ENCODE measurements at regions not wholly inside any gene's neighbourhood (a gene's known extent, or its start where the extent isn't known, plus 50 kb on each side); places are given as distances from the start of the nearest gene placed in this dataset.
"Not testable (repeated sequence)": the region's sequence is repeated elsewhere in the genome, so short reads cannot be mapped to it uniquely, and the experiment has no call there.

DNA sequence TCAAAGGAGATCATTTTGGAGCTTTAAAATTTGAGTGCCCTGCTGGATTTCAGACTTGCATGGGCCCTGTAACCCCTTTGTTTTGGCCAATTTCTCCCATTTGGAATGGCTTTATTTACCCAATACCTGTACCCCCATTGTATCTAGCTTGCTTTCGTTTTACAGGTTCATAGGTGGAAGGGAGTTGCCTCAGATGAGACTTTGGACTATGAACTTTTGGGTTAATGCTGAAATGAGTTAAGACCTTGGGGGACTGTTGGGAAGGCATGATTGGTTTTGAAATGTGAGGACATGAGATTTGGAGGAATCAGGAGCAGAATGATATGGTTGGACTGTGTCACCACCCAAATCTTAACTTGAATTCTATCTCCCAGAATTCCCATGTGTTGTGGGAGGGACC lies 250.6 kb downstream of the MFSD1 start:
- DNase-seq = not testable (repeated sequence)

DNA sequence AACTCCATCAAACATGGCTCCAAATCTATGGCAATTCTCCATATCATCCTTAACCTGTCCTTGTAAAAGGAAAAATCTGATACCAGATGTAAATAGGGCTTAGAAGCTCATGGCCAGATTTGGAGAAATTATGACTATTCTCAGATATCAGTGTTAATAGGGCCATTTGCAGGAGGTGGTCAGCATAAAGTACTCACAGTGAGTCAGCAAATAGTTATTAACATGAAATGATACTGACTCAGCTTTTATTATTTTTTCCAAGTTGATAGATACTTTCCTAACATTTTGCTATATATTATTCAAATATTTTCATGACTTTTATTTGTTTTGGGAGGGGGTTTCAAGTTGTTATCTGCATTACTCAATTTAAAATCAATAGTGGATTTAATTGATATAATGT lies 255.8 kb downstream of the MFSD1 start:
- DNase-seq = no peak

DNA sequence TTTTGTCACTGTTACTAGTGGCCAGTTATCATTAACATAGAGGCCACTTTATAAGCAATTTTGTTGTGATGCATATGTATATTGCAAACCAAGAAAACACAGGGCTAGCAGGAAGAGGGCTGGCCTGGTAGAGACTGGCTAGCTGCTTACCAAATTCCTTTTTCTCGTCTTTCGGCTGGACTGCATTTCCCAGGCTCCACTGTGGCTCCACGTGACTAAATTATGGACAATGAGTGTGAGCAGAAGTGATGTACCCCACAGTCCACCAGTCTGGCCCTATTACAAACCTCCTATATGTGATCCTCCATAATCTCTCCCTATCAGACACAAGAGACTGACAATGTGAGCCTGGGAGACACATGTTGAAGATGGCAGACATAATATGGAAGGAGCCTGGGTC lies 257.0 kb downstream of the MFSD1 start:
- DNase-seq = no peak

DNA sequence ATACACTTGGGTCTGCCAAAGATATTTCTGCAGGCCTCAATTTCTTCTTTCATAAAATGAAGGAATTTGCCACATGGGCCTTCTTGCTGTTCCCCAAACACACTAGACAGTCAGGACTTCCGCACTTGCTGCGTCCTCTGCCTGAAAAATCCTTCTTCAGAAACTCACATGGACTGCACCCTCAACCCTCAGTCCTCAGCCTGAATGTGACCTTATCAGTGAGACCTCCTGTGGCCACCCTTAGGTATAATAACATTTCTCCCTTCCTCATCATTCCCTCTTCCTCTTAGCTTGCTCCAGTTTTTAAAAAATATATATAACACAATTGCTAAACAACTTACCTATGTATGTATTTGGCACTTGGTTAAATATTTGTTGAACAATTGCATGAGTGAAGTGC lies 257.5 kb downstream of the MFSD1 start:
- DNase-seq = no peak

DNA sequence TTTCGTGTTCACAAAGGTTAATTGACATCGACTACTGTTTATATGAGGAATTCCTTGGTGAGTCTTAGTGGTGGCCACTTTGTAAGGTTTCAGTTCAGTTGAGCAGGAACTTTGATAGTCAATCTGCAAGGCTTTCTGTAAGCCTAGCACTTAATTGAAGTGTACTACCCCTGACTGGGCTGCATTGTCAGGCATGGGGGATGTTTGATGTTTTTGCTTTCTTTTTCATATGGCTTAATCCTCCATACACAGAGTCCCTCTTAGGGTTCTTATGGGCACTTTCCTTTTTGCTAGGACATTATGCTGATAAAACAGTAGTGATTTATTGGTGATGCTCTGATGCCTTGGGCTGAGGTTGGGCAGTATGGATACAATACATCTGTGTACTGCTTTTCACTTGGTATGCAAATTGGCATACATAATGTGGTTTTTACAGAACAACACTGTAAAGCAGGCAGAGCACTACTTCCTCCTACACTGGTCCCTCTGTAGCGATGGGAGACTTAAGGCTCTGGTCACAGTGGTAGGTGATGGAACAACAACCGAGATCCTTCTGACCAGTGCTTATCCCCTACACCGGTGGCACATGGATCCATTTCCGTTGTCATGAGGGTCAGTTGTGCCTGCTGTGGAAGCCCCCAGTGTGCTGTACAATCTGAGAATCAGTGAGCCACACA lies 261.0 kb downstream of the MFSD1 start:
- no peak for DNase-seq

DNA sequence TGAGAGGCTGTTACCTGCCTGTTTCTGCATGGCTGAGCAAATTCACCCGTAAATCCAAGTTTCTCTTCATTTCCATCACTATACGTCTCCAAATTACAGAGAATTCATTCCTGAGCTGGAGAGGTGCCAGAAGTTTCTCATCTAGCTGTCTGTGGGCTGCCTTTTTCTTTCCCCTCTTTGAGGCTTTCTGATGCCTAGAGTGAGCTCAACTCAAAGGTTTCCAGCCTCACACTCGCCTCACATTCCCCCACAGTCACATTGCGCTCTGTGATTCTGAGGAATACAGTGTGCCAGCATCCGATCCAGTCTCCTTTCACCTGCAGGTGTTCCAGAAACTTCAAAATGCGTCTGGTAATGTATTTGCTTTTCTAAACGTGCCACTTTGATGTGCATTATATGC lies 267.2 kb downstream of the MFSD1 start, which contains the start of gene IQCJ:
Gene IQCJ, plus strand, starts transcription at position 229 of the 400 bp plus-strand sequence.
- no peak for DNase-seq

DNA sequence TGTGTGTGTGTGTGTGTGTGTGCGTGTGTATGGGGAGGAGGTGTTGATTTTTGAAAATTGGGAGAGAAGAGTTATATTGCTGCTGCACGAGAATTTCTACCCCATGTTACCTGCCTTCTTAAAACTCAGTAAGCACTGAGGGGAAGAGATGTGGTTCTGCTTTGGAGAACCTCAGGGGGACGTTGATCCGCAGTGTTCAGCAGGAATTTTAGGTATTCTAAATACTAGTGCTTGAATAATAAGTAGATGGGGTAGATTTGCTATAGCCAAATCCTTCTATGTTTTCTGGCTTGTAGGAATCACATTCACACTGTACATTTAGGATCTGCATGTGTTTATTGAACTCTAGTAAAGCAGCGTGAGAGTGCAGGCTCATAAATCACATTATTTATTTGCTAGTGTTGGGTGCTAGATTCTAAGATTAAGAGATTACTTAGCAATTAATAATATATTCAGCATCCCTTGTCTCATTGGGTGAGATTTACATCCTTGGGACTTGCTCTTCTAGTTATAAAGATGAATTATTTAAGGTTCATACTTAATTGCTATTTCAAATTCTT lies 268.1 kb downstream of the MFSD1 start:
- DNase-seq = no peak

DNA sequence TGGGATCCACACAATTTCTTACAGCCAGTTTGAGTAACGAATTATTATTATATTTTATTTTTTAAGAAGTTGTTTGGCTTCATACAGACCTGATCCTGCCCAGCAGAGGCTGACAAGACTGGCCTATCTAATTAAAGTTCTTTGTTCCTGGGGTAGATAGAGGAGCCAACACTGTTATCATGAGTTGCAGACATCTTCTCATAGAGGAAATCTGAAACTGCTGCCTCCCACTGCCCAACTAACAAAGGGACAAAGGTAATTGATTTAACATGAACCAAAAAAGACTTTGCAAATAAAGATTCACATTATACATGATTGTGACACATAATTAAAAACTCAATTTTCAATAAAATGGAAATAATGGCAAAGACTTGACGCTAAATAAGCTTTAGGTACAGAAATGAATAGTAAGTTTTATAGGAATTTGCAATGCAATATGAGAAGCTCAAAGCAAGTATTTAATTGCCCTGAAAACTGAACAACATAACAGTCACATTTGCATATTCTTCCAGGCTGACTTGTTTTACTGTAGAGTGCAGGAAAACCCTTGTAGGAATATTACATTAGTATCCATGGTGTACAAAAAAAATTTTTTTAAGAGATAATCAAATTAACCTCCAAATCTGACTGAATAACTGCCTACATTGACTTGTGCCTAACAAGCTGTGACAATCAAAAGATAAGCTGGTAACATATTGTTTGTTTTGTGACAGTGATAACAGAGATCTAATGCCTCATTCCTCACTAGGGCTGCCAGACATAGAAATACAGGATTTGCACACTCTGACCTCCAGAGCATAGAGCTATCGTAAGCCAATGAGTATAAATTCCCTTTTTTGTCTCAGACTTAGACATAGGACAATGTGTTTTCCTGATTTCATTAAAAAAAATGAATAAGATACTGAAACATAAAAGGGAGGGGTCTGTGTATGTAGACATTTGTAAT lies 273.2 kb downstream of the MFSD1 start:
- no peak for DNase-seq

DNA sequence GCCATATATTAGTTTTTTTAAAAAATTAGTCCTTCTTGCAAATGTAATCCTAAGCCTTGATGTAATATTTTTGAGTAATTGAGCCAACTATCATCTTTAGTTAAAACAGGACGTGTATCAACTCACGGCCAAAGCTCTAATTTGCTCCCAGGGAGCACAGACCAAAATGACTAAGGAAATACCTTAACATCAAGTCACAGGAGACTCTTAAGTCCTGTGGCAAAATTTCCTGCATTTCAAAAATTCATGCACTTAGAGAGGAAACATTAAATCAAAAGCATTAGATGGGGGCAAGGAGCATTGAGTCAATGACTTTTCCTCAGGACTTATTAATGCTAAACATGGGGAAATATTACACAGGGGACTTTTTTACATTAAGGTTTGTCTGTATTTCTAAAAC lies 276.0 kb downstream of the MFSD1 start:
- no peak for DNase-seq

DNA sequence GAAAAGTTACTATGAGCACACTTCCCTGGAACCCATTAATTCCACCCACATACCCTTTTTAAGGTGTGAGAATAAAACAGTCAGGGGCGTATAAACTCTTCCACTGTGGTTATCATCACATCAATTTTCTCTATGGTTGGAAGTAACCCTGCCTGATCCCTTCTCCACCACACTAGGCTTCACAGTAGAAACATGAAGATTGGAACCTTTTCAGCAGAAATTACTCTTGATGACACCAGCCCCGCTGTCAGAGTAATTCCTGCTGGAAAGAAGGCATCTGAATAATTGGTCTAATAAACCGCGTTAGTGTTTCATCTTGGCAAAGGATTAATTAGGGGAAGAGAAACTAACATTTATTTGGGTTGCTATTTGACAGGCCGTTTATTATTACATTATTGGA lies 278.4 kb downstream of the MFSD1 start:
- no peak for DNase-seq

DNA sequence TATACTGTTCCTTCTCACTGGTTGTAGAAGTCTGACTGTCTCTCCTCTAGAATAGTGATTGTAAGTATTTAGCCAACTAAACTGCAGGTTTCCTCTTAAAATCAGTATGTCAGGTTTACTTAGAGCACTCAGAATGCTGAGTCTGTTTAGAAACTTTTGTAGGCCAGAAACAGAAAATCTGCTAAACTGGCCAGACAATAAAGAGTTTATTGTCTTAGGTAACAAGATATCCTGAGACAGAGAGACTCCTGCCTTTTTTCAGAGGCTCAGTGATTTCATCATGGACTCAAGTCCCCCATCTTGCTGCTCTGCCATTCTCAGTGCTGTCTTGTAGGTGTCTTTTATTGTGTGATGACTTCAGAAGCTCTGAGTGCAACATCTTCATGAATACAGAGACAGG lies 279.0 kb downstream of the MFSD1 start:
- no peak for DNase-seq

DNA sequence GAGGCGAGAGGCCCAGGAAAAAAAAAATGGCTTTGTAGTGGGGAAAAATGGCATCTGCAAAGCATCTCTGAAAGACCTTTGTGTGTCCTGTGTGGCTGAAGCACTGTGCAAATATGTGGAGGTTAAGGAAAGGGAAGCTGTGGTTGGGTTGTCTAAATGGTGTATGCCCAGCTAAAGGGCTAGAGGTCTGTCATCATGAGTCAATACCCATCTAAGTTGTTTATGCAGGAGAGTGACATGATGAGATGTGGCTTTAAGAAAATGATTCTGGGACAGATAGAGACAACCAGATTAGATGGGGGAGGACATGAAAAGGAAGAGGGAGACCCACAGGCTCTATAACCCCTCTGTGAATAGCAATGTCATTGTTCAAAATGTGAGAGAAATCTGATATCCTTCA lies 280.7 kb downstream of the MFSD1 start:
- no peak for DNase-seq

DNA sequence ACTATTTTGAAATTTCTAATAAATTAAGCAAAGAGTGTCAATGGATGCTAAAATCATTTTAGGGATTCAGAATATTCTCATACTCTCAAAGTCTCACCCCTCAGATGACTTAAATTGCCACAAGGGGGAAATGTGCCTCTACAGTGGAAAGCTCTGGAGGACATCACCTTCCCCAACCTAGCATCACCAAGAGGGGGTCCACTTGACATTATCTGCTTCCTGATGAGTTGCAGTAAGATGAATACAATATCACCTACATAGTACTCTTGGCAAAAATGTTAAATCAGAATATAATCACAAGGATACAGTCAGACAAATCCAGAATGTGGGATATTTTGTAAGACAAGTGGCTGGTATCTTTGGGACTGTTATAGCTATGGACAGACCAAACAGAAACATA lies 290.1 kb downstream of the MFSD1 start:
- DNase-seq = no peak

DNA sequence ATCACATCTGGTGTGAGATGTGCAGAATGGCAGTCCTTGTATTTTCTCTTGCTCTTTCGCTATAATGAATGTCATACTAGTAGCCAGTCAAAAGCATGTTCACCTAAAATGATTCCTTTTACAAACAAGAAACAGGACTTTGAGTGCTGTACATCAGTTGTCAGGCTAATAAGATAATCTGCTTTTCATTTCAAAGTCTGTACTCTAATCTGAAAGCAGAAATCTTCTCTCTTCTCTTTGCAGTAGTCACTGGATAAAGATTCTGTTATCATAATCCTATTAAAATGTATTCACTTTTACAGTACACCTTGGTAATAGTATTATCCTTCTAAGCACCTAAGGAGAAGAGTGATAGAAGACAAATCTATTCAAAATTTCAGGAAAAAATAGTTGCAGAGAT lies 300.1 kb downstream of the MFSD1 start:
- no peak for DNase-seq

DNA sequence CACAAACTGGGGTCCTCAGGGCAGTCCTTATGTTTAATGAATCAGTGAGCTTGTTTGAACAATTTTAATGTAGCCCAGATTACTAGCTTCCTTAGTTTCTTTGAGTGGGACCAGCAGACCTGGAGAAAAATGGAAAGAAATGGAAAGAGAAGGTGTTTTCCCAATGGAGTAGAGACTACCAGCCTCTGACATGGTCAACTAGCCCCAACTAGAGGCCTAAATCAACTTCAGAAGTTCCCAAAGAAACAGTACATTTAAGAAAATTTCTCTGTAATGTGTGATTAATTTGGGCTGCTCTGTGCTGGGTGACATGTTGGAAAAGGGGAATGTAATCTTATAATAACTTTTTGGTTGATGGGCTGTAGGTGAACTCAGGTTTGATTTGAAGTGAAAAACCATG lies 310.9 kb downstream of the MFSD1 start:
- no peak for DNase-seq

DNA sequence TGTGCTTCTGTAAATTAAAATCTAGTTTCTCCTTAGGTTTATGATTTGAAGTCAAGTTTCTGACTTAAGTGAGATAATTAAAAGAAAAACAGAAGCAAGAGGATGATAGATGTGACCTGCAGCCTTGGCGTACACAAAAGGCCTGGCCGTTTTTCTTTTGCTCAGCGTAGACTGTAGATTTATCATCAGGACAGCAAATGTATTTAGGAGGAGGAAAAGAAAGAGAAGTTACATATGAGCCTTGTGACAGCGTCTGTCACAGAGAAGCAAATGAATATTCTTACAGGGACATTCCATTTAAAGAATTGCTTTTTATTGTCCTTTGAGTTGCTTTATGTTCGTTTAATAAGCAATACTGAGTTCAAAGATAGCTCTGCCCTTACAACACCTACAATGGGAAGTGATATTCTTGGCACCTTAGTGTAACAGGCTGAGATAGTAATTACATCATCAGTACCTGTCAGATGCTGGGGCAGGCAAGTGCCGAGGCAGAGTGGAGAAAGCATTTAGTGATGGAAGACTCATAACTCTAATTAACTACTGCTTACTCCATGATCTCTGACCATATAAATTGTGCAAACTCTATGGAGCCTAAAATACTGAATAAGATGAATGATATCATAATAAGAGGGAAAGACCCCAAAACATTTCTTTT lies 311.5 kb downstream of the MFSD1 start:
- no peak for DNase-seq

DNA sequence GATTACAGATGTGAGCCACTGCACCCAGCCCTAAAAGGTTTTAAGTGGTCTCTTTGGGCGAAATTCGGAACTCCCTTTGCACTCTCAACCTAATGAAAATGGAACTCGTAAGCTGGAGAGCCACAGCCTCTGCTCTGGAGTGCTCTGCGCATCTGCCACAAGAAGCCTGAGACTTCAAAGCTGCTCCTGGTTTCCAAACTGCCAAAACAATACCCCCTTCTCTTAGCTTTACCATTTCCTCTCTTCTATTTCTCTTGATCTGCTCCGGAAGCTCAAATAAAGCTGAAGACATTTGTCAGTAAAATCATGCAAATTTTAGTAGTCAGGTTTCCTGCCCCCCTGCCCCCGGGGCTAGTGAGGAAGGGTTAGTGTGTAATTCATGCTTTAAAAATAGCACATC lies 312.7 kb downstream of the MFSD1 start:
- no peak for DNase-seq

DNA sequence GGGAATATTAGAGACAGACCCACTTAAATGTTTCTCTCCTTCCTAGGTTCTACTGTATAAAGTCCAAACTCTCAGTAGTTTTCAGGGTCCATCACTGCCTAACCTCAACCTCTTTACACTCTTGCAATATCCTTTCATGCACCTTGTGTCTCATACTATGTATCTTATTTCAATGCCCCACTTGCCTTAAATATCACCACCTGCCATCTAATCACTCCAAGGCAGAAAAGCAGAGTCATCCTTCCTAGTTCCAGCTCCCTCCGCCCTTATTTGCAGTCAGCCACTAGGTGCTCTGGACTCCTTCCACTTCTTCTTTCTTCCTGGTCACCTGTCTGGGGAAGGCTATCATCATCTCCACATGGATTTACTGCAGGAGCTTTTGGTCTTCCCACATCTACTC lies 322.0 kb downstream of the MFSD1 start:
- DNase-seq = no peak

DNA sequence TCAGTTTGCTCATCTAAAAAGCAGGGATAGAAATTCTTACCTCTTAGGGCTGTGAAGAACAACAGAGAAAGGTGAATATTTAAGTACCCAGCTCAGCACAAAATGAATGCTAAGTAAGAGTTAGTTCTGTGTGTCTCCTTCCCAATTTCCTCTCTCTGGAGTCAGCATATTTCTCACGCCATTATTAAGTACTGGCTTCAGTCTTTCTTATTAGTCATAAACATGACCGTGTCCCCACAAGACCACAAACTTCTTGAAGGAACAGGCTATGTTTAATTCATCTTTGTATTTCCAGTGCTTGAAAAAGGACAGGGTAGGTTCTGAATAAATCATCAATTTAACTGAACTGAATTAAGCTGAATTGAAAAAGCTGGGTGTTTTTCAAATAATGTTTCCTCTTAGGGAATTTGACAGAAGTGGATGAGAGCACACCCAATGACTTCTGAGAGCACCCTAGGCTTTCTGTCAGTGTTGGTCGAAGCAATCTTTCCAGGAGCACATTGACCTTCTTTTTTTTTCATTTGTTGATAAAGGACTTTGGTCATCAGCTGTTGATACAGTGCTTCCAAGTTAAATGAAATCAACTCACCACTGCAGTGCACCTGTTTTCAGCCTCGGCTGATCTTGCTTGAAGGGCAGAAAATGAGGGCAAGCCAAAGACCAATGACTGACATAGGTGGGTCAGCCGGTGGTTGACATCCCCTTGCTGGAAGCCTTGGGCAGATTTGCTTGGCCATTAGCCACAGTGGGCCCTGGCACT lies 324.6 kb downstream of the MFSD1 start:
- no peak for DNase-seq

DNA sequence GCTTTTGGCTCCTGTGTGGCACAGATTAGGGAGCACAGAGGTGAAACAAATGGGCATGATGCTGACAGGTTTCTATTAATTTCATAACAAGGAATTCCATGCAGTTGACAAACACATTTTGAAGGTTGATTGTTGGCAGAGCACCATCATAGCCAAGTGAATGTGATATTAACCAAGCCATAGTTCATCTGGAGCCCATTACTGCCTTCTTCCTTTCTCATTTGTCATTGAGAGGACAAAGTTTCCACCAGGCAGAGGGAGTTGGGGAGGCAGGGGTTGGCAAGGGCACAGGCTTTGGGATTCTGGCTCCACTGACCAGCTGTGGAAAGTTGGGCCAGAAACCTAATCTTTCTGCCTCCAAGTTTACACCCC lies 325.2 kb downstream of the MFSD1 start:
- DNase-seq = no peak

DNA sequence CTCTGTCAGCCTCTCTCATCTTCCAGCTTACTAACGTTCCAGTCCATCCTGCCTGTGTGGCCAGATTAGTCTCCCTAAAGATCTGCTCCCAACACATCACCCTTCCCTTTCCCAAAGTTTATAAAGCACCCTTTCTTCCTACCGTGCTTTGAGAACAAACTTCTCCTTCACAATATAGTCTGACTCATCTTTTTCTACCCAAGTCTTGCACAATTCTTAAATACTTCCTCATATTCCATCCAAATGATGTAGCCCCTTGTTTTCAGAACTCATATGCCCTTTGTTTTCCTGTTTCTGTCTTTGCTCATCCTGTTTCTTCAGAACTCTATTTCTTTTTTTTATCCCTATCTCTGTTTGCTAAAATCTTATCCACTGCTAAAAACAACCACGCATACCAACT lies 326.8 kb downstream of the MFSD1 start:
- DNase-seq = no peak

DNA sequence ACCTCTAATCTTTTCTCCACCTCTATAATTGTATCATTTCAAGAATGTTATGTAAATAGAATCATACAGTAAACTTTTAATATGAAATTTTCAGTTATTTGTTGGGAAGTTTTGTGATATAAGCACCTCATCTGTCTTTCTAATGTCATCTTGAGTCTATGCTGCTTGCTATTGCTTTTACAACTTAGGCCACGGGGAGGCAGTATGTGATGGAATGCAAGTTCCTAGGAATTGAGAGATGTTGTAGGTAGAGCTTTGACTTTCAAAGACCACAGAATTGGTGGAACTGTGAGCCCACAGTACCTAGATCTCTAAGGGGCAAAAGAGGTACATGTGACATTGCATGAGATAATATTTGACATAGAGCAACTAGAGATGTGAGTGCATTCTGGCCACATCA lies 328.3 kb downstream of the MFSD1 start:
- DNase-seq = no peak

DNA sequence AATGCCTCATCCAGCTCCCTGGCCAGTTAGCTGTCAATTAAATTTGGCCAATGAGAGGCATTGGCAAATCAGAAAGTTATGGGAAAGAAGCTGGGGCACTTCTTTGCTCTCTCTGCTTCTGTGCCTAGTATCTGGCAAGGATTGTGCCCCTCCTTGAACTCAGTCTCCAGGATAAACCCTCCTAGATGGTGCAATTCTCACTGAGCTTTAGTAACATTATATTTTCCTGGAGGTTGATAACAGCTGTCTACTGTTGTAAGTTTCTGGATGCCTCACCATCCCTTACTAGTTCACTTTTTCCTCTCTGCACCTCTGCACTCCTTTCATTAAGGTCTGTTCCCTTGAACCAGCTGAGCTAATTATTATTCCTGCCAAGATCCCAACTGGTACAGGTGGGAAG lies 329.5 kb downstream of the MFSD1 start:
- no peak for DNase-seq

Data from stimulated activated CD4-positive, alpha-beta T cell treated with anti-CD3 and anti-CD28 coated beads, Interleukin-2, amount 100 ng/mL, for 24 hours (primary cell).